HEK293T (cell line): ENCODE measurements at regions not wholly inside any gene's neighbourhood (a gene's known extent, or its start where the extent isn't known, plus 50 kb on each side); places are given as distances from the start of the nearest gene placed in this dataset.

Experiments
- BHLHE40 ChIP-seq: fragments of 450-650 bp; IDR thresholded peaks from 2 replicates; pipeline ENCODE4 v1.6.1; 2016; ENCODE audit warnings: mild to moderate bottlenecking, moderate library complexity, borderline replicate concordance
- CTBP1 ChIP-seq: fragments of 450-650 bp; IDR thresholded peaks from 2 replicates; pipeline ENCODE4 v1.6.1; 2016; ENCODE audit warnings: borderline replicate concordance
- FOXA1 ChIP-seq: fragments of 450-650 bp; IDR thresholded peaks from 2 replicates; pipeline ENCODE4 v1.6.1; 2016; ENCODE audit warnings: mild to moderate bottlenecking
- FOXK2 ChIP-seq: fragments of 450-650 bp; IDR thresholded peaks from 2 replicates; pipeline ENCODE4 v1.6.1; 2016; ENCODE audit warnings: mild to moderate bottlenecking
- FOXM1 ChIP-seq: fragments of 450-650 bp; IDR thresholded peaks from 2 replicates; pipeline ENCODE4 v1.6.1; 2017; ENCODE audit warnings: mild to moderate bottlenecking, borderline replicate concordance
- HDGF ChIP-seq: fragments of 450-650 bp; IDR thresholded peaks from 2 replicates; pipeline ENCODE4 v1.6.1; 2017; ENCODE audit warnings: antibody characterized with exemption, borderline replicate concordance
- L3MBTL2 ChIP-seq: fragments of 450-650 bp; conservative IDR thresholded peaks from 2 replicates; pipeline ENCODE4 v1.6.1; 2016; ENCODE audit warnings: mild to moderate bottlenecking
- NFRKB ChIP-seq: fragments of 450-650 bp; IDR thresholded peaks from 2 replicates; pipeline ENCODE4 v1.6.1; 2016; ENCODE audit warnings: mild to moderate bottlenecking, moderate library complexity
- PKNOX1 ChIP-seq: fragments of 450-650 bp; IDR thresholded peaks from 2 replicates; pipeline ENCODE4 v1.6.1; 2016
- SP1 ChIP-seq: fragments of 450-650 bp; IDR thresholded peaks from 2 replicates; pipeline ENCODE4 v1.6.1; 2017
- SUZ12 ChIP-seq: fragments of 450-650 bp; IDR thresholded peaks from 2 replicates; pipeline ENCODE4 v1.6.1; 2016; ENCODE audit warnings: mild to moderate bottlenecking
- ZNF384 ChIP-seq: fragments of 450-650 bp; IDR thresholded peaks from 2 replicates; pipeline ENCODE4 v1.6.1; 2016

GRCh38 chr4:17188125-17188524, 289.7 kb upstream of the LDB2 start:
- TF ChIP-seq SP1 (no peak), PKNOX1 (no peak), BHLHE40 (no peak), FOXM1 (no peak), FOXK2 (no peak), ZNF384 (no peak), SUZ12 (no peak), NFRKB (no peak), L3MBTL2 (no peak), FOXA1 (no peak), HDGF (no peak), CTBP1 (no peak)
